ENCODE measurements at regions not wholly inside any gene's neighbourhood (a gene's known extent, or its start where the extent isn't known, plus 50 kb on each side); places are given as distances from the start of the nearest gene placed in this dataset.
A peak's percentile ranks its signal among the peaks of the same experiment; 100 is the strongest.

DNA sequence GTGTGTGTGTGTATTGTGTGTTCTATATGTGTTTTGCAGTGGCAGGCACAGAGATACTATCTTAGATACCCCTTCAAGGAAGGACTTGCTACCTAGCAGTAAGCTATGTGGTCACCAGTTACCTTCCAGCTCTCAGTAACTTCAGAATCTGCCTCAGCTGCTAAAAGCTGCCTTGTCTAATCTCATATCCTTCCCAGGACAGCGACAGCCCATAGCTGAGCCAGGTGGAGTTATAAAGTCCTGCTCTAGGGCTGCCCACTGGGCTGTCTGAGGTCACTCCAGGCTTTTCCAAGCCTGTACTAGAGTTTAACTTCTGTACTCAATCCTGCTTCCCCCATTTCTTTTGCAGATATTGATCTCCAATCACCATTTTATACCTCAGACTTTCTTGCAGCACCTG lies 942.6 kb downstream of the GALC start:
- 15 to 27% methylated on average over 1 of the region's 1 CpG for WGBS, 2 donors
- Histone ChIP-seq H3K27me3 (no peaks in the 10 kb centered on the region), H3K27ac (no peak overlapping the region), H3K4me3 (no peak overlapping the region), H3K9me3 (no peaks in the 10 kb centered on the region), H3K4me1 (no peaks in the 10 kb centered on the region), H3K36me3 (no peaks in the 10 kb centered on the region)
- intact Hi-C loops (cut with DNase I): no loop called here
- ATAC-seq (peak in 3 of 4 donors; percentile 23 to 60 (median 26)), FAIRE-seq (no peak), DNase-seq (no peak)
- TF ChIP-seq, protein P1, sequence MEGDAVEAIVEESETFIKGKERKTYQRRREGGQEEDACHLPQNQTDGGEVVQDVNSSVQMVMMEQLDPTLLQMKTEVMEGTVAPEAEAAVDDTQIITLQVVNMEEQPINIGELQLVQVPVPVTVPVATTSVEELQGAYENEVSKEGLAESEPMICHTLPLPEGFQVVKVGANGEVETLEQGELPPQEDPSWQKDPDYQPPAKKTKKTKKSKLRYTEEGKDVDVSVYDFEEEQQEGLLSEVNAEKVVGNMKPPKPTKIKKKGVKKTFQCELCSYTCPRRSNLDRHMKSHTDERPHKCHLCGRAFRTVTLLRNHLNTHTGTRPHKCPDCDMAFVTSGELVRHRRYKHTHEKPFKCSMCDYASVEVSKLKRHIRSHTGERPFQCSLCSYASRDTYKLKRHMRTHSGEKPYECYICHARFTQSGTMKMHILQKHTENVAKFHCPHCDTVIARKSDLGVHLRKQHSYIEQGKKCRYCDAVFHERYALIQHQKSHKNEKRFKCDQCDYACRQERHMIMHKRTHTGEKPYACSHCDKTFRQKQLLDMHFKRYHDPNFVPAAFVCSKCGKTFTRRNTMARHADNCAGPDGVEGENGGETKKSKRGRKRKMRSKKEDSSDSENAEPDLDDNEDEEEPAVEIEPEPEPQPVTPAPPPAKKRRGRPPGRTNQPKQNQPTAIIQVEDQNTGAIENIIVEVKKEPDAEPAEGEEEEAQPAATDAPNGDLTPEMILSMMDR (IDR thresholded peaks at IDR 0.05): no peak

DNA sequence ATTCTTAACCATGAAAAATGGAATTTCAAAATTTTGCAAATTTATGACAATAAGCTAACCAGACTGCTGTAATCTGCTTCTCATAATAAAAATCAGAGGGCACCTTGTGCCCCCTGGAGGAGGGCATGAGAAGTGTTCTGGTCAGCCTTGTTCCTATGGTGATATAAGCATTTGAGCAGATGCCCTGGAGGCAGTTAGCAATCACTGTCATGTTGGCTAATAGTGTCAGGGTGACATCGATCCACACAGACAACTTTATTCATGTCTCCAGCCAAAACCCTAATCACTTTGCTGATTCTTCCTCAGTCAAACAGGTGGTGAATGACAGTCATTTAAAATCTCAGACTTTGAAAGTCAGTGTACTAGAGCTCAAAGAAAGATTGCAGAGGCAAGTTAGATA lies 943.0 kb downstream of the GALC start:
- intact Hi-C loops (cut with DNase I): no loop called here
- H3K27me3 ChIP-seq: no peaks in the 10 kb centered on the region
- no peaks in the 10 kb centered on the region for H3K9me3 ChIP-seq
- 3 to 13% methylated on average over 1 of the region's 1 CpG for WGBS, 2 donors
- H3K4me3 ChIP-seq: no peak overlapping the region
- H3K4me1 ChIP-seq: no peaks in the 10 kb centered on the region
- no peak for FAIRE-seq
- TF ChIP-seq, protein P1 (IDR thresholded peaks at IDR 0.05): peak; percentile 33 to 51 (median 49)
- H3K36me3 ChIP-seq: no peaks in the 10 kb centered on the region
- peak in 3 of 6 donors; percentile 35 to 58 (median 42) for DNase-seq
- peak in 3 of 4 donors; percentile 89 to 94 (median 92) for ATAC-seq
- H3K27ac ChIP-seq: no peak overlapping the region

DNA sequence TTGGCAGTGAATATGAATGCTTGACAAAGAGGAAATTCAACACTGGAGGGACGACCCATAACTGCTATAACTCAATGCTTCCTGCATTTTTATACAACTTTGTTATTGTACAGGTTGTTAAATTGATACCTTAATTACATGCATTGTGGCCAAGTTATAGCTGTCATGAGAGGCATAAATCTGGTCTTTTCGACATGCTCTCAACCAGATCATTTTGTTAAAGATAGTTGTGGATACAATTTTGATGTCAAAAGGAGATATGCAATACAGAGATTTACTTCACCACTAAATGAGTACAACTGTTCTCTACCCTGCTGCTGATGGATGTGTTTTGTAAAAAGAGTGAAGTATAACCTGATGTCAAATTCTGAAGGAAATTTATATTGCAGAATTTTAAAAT lies 946.0 kb downstream of the GALC start:
- no peak for DNase-seq
- Histone ChIP-seq H3K4me3 (no peak overlapping the region), H3K27me3 (no peaks in the 10 kb centered on the region), H3K36me3 (no peaks in the 10 kb centered on the region), H3K27ac (no peak overlapping the region), H3K9me3 (no peaks in the 10 kb centered on the region), H3K4me1 (no peaks in the 10 kb centered on the region)
- intact Hi-C loops (cut with DNase I): no loop called here
- FAIRE-seq: no peak
- TF ChIP-seq, protein P1 (IDR thresholded peaks at IDR 0.05): no peak
- no peak for ATAC-seq
- 74 to 75% methylated on average over 2 of the region's 2 CpGs for WGBS, 2 donors

DNA sequence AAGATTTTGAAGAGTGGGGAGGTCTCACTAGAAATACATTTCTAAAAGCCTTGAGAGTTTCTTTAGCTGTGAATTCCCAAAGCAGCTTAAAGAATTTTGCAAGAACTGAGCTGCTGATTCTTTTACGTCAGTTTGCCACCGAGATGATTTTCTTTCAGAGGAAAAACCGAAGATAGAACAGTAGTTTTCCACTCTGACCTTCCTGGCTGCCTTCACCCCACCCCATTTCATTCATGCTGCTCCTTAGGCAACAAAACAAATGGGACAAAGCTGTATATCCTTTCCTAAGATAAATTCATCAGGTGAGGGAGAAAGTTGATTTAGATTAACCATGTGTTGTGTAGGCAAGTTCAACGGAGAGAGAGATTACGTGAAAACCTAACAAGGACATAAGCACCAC lies 947.0 kb downstream of the GALC start:
- ATAC-seq: no peak
- Histone ChIP-seq H3K4me1 (peaks cover 0 to 6% (median 0%) of the 10 kb centered on the region in 3 donors), H3K27me3 (no peaks in the 10 kb centered on the region), H3K27ac (no peak overlapping the region), H3K9me3 (no peaks in the 10 kb centered on the region), H3K36me3 (no peaks in the 10 kb centered on the region), H3K4me3 (no peak overlapping the region)
- 80 to 92% methylated on average over 5 of the region's 5 CpGs for WGBS, 2 donors
- no peak for DNase-seq
- TF ChIP-seq, protein P1 (IDR thresholded peaks at IDR 0.05): no peak
- intact Hi-C loops (cut with DNase I): no loop called here
- no peak for FAIRE-seq

DNA sequence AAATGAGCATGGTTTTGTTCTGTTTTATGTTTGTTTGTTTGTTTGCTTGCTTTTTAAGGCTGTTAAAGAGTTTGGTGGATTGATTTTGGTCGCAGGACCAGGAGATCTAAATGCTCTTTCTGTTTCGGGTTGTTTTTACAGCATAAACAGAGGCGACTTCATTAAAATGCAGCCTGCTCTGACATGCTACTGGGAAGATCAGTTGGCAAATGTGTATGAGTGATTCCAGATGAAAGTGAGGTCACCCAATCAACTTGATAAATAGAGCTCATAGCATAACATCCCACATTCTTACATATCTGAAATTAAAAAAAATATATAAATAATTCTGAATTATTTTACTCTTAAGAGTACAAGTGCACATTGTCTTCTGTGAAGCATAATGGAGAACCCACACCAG lies 947.7 kb downstream of the GALC start:
- DNase-seq (no peak), FAIRE-seq (no peak), ATAC-seq (no peak)
- Histone ChIP-seq H3K36me3 (no peaks in the 10 kb centered on the region), H3K27me3 (no peaks in the 10 kb centered on the region), H3K4me3 (no peak overlapping the region), H3K4me1 (peaks cover 0 to 8% (median 0%) of the 10 kb centered on the region in 3 donors), H3K9me3 (no peaks in the 10 kb centered on the region), H3K27ac (no peak overlapping the region)
- 62 to 71% methylated on average over 3 of the region's 3 CpGs for WGBS, 2 donors
- TF ChIP-seq, protein P1 (IDR thresholded peaks at IDR 0.05): no peak
- intact Hi-C loops (cut with DNase I): no loop called here
